COLO668 (cell line): ENCODE measurements at regions not wholly inside any gene's neighbourhood (a gene's known extent, or its start where the extent isn't known, plus 50 kb on each side); places are given as distances from the start of the nearest gene placed in this dataset.
"Not testable (repeated sequence)": the region's sequence is repeated elsewhere in the genome, so short reads cannot be mapped to it uniquely, and the experiment has no call there.

ENCODE experiments used
- DNase-seq: peaks from one replicate; lab custom pipeline; 2025; ENCODE audit not compliant: unreplicated experiment; lab: John Stamatoyannopoulos, UW

DNA sequence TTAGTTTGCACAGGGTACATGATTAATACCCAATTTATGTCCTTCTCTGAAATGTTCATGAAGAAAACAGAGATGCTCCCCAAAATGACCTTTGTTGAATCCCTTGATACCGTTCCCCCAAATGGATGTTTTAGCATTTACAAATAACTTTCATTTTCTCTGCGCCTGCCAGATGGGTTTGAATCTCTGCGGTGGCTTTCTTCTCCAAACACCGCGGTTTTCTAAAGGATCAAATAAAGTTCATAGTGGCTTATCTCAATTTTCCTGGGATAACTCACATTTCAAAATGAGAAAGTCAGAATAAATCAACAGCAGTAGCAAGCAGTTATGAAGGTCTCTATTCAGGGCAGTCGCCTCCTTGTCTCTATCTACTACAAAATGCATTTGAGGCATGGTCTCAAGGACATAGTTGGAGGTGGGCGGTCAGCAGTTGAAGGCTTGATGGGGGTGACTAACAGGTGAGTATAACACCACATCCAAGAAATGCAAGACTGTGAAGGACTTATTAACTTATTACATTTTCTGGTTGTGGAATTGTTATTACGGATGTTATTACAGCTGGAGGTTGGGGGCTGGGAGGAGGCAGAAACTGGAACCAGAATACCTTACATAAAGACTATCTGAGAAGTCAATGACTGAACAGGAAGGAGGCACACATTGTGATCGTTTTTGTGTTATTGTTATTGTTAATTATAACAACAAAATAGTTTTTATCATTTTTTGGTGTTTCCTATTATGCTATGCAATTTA, 1513.3 kb downstream of the FAM181B start:
- DNase-seq: no peak

DNA sequence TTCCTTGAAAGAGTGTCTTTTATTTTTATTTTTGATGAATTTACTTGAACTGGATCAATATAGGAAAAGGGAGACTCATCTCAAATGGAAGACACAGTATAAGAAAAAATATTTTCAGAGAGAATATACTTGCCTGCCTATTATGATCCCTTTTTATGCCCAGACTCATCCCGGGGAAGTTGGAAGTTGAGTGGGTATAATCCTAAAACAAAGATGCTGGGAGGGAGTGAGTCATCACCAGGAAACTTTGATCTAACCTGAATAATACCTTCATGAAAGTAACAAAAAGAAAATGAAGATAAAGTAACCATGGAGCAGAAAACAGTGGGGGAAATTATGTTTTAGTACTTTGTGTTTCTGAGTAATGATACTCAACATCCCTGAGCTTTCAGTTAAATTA, 1514.0 kb downstream of the FAM181B start:
- no peak for DNase-seq

DNA sequence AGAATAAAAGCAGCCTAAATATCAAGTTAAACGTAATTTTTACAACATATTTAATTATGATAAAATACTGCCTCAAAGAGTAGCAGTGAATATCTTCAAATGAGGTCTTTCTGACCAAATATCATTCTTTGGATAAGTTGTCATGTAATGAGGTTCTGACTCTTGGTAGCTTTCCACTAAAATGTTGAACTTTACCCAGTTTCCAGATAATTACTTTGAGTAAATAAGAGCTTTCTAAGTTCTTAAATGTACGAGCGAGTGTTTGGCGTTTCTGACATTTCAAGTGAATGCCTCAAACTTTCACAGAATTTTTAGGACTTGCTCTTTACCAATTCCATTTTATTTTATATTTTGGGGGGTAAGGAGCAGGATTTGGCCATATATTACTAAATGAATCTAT, 1515.2 kb downstream of the FAM181B start:
- no peak for DNase-seq

DNA sequence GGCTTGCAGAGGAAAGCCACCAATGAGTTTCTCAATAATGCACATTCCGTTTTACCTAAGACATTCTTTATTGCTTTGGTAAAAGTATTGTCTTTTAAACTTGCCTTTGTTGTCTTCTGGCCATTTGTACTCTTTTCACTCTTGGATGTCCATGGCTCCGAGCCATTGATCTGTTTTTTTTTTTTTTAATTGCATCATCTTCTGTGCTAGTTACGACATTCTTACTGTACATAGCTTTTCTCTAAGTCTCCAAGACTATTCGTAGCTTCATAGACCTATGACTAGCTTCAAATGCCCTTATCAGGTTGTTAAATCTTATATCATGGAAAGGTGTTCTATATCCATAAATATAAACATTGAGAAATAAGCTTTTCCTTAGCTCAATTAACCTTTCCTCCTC, 1522.6 kb downstream of the FAM181B start:
- no peak for DNase-seq

DNA sequence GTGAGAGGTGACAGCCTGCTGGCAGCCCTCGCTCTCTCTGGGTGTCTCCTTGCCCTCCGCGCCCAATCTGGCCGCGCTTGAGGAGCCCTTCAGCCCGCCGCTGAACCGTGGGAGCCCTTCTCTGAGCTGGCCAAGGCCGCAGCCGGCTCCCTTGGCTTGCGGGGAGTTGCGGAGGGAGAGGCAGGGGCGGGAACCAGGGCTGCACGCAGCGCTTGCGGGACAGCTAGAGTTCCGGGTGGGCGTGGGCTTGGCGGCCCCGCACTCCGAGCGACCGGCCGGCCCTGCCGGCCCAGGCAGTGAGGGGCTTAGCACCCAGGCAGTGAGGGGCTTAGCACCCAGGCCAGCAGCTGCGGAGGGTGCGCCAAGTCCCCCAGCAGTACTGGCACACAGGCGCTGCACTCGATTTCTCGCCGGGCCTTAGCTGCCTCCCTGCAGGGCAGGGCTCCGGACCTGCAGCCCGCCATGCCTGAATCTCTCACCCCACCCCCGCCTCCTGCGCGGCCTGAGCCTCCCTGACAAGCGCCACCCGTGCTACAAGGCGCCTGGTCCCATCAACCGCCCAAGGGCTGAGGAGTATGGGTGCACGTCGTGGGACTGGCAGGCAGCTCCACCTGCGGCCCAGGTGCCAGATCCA, 1526.1 kb downstream of the FAM181B start:
- no peak for DNase-seq

DNA sequence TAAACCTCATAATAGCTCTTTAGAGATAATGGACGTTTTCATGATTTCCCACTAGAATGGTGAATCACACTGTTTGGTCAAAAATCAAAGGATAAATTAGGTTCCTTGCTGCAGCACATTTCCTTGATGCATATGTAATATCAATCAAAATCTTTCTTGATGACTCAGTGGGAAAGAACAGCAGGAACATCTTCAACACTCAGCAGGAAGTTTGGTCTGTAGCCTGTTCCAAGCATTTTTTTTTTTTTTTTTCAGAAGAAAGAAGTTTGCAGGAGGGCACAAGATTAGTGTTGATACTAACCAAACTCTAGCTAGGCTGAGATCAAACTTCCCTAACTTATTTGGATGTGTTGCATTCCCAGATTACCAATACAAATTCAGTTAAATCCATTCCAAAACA, 1529.8 kb downstream of the FAM181B start:
- DNase-seq: no peak

DNA sequence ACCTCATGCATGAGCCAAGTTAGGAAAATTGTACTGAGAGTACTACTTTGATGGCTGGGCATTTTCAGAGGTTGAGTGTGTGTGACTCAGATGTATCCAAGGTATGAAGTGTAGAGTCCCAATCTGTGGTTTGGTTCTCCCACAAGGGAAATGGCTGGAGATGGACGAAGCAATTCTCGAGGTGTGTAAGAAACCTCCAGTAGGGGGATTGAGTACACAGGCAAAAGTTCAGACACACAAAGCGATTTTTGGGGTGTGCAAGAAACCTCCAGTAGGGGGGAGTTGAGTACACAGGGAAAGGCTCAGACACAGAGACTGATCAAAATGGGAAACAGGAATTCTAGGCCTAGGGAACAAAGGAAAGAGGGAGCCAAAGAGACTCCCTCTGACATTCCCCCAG, 1536.3 kb downstream of the FAM181B start:
- no peak for DNase-seq

DNA sequence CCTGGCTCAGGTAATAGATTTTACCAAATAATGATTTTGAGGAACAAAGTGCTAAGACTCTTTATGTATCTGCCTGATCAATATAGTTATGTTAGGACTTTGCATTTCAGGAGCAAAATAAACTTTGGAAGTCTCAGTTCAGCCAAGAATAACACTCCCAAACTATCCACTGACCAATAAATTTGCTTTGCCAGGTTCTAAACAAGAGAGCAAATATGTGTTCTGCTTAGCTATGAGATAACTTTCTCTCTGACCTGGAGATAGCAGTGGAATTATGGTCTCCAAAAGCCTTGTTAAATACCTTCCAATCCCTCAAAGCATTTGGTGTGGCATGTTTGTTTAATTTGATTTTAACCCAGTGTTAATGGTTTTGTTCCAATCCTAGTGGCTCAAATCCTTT, 1541.1 kb downstream of the FAM181B start:
- DNase-seq: no peak

DNA sequence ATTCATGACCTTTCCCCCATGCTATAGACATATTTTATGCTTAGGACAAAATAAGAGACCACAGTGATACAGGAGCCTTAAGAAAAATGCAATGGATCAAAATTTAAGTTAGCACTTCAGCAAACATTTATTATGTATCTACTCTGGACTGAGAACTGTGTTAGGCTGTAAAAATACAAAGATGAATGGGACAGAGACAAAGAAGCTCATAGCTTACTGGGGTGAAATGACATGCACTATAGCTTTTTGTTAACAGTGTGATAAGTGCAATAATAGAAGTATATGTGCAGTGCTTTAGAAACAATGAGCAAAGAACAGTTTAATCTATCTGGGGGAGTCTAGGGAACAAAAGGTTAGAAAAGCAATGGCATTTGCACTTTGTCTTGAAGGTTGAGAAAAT, 1543.1 kb downstream of the FAM181B start:
- DNase-seq: no peak

DNA sequence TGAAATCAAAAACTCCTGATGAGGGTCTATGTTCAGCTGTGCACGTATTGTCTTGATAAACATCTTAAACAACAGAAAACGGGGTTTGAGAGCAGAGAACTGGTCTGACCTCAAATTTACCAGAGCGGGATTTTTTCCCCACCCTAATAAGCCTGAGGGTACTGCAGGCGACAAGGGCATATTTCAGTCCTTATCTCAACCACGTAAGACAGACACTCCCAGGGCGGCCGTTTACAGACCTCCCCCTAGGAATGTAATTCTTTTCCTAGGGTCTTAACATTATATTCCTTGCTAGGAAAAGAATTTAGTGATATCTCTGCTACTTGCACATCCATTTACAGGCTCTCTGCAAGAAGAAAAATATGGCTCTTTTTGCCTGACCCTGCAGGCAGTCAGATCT, 1546.6 kb downstream of the FAM181B start:
- DNase-seq: not testable (repeated sequence)

DNA sequence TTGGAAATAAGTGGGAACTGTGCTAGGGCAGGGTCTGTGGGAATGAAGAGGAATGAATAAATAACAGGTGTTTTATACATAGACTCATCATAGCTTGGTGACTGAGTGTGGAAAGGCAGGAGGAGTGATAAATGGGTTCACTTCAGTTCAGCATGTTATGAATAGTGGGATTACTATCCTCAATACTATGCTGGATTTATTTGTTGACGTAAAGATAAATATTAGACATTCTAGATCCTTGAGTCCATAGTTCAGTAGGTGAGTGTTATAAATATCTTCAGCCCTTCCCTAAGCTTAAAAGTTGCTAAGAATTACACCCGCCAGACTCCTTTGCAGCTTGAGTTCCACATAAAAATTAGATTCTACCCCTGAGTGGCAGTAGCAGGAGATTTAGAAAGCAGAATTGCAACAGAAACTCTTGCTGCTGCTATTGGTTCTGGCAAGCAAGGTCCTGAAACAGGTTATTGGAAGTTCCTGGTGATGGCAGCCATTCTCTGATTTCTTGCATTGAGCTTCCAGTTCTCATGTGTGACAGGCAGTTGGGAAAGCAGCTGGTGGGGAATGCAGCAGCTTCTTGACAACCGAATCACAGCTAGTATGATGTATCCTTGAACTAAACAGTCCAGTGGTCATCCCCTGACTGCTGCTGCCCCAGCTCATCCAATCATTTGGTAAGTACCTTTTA, 1558.9 kb downstream of the FAM181B start:
- no peak for DNase-seq

DNA sequence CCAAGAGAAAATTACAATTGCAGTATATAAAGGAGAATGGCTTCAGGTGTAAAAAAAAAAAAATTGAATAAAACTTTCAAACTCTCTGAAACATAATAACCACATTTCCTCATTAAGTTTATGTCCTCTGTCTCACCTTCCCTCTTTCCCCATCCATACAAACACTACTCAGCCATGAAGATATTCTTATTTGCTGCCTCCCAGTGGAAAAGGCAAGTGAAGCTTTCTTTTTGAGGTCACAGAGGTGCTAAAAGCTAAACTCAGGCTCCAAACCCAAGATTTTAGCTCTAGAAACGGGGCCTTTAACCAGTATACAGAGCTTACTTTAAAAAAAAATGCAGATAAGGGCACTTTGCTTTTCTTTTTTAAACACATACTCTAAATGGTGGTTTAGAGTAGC, 1568.5 kb downstream of the FAM181B start:
- no peak for DNase-seq

DNA sequence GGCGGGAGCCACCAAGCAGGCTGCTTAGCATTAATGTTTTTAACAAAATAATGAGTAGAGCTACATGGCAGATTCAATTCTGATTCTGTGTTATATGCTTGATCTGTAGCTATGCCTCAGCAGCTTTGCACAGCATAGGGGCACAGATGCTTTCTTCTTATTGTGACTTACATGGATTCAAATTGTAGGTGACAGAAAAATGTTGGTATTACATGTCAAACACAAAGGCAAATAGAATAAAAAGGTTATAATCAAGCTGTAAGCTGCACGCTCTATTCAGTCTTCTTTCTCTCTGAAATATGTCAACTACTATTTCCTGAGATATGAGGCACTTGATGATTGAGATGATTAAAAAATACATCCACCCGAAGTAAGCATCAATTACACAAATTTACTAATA, 1573.8 kb downstream of the FAM181B start:
- no peak for DNase-seq

DNA sequence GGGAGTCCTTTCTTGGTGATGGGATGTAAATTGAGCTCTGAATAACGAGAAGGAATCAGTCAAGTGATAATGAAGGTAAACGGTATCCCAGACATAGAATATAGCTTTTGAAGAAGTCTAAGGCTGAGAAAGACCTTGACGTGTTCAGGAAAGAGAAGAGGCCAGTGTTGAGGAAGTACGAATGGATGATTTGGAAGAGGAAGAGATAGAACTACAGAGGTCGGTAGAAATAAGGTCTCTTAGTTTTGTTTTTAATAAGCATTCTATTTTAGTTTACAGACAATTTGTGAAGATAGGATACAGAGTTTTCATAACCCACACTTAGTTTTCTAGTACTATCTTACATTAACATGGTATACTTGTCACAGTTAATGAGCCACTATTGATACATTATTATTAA, 1598.1 kb downstream of the FAM181B start:
- DNase-seq: no peak

DNA sequence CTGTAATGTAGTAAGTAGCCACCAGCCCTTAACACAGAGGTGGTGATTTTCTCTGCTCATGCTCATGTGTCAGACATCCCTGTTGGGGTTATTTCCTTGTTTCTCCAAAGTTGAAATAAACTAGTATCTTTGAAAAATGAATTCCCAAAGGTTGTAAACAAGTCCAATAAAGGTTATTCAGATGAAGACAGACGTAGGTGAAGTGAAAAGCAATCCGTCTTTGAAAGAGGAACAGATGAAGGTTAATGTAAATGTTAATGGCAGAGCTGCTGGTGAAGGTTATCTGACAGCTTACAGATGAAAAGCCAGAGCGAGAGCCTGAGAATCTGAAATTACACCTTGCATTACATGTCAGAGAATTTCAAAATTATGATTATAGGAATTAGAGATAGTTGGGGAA, 1604.0 kb downstream of the FAM181B start:
- no peak for DNase-seq

DNA sequence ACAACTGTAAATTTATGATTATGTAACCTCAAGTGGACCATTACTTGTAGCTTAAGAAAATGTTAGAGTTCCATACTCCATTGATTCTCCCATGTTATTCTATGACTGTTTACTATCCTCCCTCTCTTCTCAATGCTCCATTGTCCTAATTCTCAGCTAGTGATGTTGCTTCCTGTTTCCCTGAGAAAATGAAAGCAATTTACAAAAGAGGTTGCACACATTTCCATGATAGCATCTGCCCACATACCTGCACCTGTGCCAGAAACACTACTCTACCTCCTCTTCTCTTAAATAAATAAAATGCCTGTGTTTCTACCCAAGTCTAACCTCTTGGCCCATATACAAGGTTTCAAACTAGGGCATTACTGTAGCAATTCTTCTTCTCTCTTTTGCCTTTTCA, 1620.9 kb downstream of the FAM181B start:
- DNase-seq: no peak

DNA sequence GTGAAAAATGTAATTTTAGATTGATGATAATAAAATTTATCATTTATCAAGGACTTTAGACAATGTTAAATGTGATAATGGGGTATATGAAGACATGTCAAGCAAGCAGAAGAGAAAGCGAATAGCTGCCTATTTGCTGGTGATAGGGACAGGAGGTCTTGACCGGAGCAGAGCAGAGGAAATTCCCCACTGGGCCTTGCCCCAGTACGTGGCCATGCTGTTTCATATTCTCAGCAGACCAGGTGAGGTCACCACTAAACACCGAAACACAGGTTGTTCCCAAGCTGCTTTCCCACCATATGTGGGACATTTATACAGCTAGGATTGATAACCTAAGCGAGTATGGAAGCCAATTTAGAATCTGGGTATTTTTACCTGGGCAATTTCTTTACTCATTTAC, 1629.6 kb downstream of the FAM181B start:
- DNase-seq: no peak

DNA sequence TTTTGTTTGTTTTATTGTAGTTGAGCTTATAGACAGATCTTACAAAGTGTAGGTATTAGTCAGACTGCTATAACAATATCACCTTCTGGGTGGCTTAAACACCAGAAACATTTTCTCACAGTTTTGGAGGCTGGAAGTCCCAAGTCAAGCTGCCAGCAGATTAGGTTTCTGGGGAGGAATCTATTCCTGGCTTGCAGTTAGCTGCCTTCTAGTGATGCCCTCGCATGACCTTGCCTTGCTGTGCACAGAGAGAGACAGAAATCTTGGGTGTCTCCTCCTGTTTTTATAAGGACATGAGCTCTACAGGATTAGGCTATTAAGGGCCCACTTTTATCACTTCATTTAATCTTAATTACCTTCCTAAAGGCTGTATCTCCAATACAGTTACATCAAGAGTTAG, 1635.2 kb downstream of the FAM181B start:
- DNase-seq: no peak

DNA sequence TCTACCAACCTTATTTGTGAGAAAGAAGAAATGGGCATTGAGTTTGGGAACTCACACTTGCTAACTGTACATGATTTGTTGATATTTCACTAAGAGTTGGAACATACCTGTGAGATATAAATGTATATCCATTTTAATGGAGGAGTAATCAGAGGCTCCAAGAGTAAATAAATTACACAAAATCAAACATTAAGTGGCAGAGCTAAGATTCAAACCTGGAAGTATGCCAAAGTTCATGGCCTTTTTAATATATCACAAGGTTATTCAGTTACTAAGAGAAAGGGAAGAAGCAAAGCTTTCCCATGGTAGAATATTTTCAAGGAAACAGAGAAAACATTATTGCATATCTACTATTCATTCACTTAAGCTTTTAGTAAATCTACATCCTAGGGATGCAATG, 1641.1 kb downstream of the FAM181B start:
- no peak for DNase-seq

DNA sequence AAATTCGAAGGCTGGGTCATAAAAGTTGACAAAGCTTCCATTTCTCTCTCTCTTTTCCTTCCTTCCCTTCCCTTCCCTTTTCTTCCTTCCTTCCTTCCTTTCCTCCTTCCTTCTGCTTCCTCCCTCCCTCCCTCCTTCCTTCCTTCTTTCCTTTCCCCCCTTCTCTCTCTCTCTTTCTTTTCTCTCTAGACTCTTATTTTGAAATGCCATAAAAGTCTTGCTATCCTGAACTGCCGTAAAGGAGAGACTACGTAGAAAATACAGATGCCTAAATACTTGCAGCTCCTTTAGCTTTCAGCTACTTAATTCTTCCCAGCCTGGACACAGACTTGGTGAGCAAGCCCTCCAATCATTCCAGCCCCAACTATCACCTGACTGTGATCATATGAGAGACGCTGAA, 1644.4 kb downstream of the FAM181B start:
- no peak for DNase-seq

DNA sequence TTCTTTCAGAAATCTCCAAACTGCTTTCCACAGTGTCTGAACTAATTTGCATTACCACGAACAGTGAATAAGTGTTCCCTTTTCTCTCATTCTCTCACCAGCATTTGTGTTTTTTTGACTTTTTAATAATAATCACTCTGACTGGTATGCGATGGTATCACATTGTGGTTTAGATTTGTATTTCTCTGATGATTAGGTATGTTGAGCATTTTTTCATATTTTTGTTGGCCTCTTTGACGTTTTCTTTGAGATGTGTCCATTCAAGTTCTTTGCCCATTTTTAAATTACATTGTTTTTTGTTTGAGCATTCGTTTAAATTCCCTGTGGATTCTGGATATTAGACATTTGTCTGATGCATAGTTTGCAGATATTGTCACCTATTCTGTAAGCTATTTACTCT, 1639.6 kb upstream of the TENM4 start:
- DNase-seq: no peak

DNA sequence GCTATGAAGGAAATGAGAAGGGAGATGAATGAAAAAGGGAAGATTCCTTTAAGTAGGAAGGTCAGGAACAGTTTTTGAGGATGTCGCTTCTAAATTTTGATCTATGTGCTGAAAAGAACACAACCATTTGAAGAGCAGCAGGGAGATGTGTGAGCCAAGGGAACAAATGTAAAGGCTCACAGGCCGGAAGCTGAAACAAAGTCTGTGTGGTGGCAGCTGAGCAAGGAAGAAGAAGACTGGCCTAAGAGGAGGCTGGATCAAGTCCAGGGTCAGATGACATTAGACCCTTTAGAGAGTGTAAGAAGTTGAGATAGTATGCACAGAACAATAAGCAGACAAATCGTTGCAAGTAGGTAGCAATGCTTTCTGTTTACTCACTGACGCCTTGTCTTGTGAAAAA, 1631.4 kb upstream of the TENM4 start:
- DNase-seq: no peak
